ENCODE measurements at regions not wholly inside any gene's neighbourhood (a gene's known extent, or its start where the extent isn't known, plus 50 kb on each side); places are given as distances from the start of the nearest gene placed in this dataset.
"Not testable (repeated sequence)": the region's sequence is repeated elsewhere in the genome, so short reads cannot be mapped to it uniquely, and the experiment has no call there.

GRCh38 chr13:69234171-69234570, 873.5 kb upstream of the ATXN8OS start:
- DNase-seq: no peak

GRCh38 chr13:69226427-69226826, 881.2 kb upstream of the ATXN8OS start:
- DNase-seq: no peak

GRCh38 chr13:69221633-69222498, 885.8 kb upstream of the ATXN8OS start:
- DNase-seq: not testable (repeated sequence)

GRCh38 chr13:69213396-69213795, 894.2 kb upstream of the ATXN8OS start:
- DNase-seq: no peak

GRCh38 chr13:69204620-69205019, 903.0 kb upstream of the ATXN8OS start:
- DNase-seq: no peak

GRCh38 chr13:69202996-69203395, 904.6 kb upstream of the ATXN8OS start:
- no peak for DNase-seq

GRCh38 chr13:69199664-69200063, 908.0 kb upstream of the ATXN8OS start:
- no peak for DNase-seq

GRCh38 chr13:69198706-69199105, 908.9 kb upstream of the ATXN8OS start:
- DNase-seq: no peak

GRCh38 chr13:69194130-69194529, 913.5 kb upstream of the ATXN8OS start:
- DNase-seq: no peak

- no peak for DNase-seq
Observed at GRCh38 chr13:69180034-69180433, 927.6 kb upstream of the ATXN8OS start.

GRCh38 chr13:69178000-69178399, 929.6 kb upstream of the ATXN8OS start:
- no peak for DNase-seq

- DNase-seq: no peak
Observed at GRCh38 chr13:69168436-69168835, 939.2 kb upstream of the ATXN8OS start.

- no peak for DNase-seq
Observed at GRCh38 chr13:69155136-69155535, 952.5 kb upstream of the ATXN8OS start.

- DNase-seq: no peak
Observed at GRCh38 chr13:69142101-69142500, 965.5 kb upstream of the ATXN8OS start.

GRCh38 chr13:69124996-69125395, 982.6 kb upstream of the ATXN8OS start:
- no peak for DNase-seq

- DNase-seq: no peak
Observed at GRCh38 chr13:69109891-69110525, 997.6 kb upstream of the ATXN8OS start.

GRCh38 chr13:69108486-69108885, 999.1 kb upstream of the ATXN8OS start:
- no peak for DNase-seq

- DNase-seq: no peak
Observed at GRCh38 chr13:69107436-69107835, 1000.2 kb upstream of the ATXN8OS start.

GRCh38 chr13:69101841-69102240, 1005.8 kb upstream of the ATXN8OS start:
- no peak for DNase-seq

- DNase-seq: no peak
Observed at GRCh38 chr13:69094485-69094884, 1013.1 kb upstream of the ATXN8OS start.

- DNase-seq: no peak
Observed at GRCh38 chr13:69092615-69093322, 1014.9 kb upstream of the ATXN8OS start.

GRCh38 chr13:69077267-69077666, 1030.4 kb upstream of the ATXN8OS start:
- DNase-seq: no peak

- DNase-seq: no peak
Observed at GRCh38 chr13:69069554-69070133, 1038.0 kb upstream of the ATXN8OS start.
